Islet of Langerhans (tissue), 1 donor: ENCODE measurements at regions not wholly inside any gene's neighbourhood (a gene's known extent, or its start where the extent isn't known, plus 50 kb on each side); places are given as distances from the start of the nearest gene placed in this dataset.
"Not testable (repeated sequence)": the region's sequence is repeated elsewhere in the genome, so short reads cannot be mapped to it uniquely, and the experiment has no call there.

ENCODE experiments used
- FAIRE-seq: peaks from one replicate; lab custom pipeline; 2011; peaks lifted over from hg19 to GRCh38; lab: Jason Lieb, UNC

DNA sequence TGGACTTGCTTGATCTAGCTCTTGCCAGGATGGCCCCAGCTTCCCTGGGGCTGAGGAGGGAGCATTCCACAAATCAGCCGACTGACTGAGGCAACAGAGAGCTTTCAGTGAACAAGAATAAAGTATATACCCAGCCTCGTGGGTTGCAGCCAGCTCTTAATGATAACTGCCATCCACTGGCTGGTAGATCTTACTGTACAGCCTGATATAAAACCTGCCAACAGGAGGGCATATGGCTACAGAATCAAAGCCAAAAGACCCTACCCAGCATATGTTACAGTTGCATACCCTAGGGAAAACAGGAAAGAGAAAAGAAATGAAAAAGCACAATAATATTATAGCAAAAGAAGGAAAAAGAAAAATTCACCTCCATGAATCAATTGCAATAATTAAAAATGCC lies 775.9 kb upstream of the KIF2B start:
- FAIRE-seq: no peak

- no peak for FAIRE-seq
These were observed 782.7 kb upstream of the KIF2B start for GRCh38 chr17:53039981-53040380.

GRCh38 chr17:53033297-53033696 lies 789.4 kb upstream of the KIF2B start:
- no peak for FAIRE-seq

GRCh38 chr17:53032861-53033271 lies 789.9 kb upstream of the KIF2B start:
- FAIRE-seq: no peak

DNA sequence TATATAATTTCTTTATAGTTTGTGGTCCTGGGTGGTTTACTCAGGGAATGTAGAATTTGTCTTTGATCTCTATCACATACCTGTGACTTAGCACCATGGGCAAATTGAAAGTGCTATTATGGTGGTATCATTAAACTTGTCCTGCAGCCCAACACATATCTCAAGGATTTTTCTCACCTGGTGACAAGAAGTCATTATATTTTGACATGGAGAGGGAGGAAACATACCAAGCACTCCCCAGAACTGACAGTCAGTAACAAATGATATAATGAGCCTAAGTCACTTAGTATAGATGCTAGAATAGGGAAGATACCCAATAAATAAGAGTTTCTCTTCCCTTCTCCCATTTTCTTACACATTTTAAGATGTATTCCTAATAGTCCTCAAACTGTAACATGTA lies 805.5 kb upstream of the KIF2B start:
- FAIRE-seq: no peak

GRCh38 chr17:53016085-53016484 lies 806.6 kb upstream of the KIF2B start:
- no peak for FAIRE-seq

- no peak for FAIRE-seq
These were observed 810.4 kb upstream of the KIF2B start for GRCh38 chr17:53012364-53012763.

GRCh38 chr17:53006006-53006405 lies 816.7 kb upstream of the KIF2B start:
- FAIRE-seq: no peak

- no peak for FAIRE-seq
These were observed 817.8 kb upstream of the KIF2B start for GRCh38 chr17:53004902-53005301.

DNA sequence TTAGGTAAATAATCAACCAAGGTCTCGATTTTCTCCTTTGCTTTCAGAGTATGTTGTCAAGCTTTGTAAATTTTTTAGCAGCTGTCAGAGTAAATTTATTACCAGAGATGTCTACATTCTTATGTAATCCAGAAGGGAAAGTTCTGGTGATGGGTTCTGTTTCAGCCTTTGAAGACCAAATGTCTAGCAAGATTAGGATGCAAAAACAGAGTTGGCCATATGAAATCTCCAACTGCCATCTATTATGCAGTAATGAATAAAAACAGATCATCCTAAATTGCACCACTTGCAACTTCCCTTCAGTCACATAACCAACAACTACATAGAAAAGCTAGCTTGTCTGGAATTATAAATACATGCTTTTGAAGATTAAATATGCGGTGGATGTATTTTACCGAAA lies 826.8 kb upstream of the KIF2B start:
- FAIRE-seq: no peak

- FAIRE-seq: no peak
These were observed 827.6 kb upstream of the KIF2B start for GRCh38 chr17:52995147-52995546.

GRCh38 chr17:52986056-52986662 lies 827.6 kb upstream of the CA10 start:
- FAIRE-seq: no peak

DNA sequence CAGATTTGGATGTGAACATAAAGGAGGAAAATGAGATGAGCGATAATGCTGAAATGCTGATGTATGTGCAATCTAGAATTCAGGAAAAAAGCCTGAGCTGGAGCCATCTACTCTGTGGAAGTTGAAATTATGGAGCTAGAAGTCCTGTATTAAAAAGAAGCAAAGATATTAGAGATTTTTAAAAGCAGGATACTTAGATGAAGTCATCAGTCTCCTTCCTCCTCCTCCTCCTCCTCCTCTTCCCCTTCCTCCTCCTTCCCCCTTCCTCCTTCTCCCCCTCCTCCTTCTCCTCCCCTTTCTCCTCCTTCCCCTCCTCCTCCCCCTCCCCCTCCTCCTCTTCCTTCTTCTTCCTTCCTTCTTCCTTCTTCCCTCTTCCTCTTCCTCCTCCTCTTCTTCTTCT lies 823.8 kb upstream of the CA10 start:
- no peak for FAIRE-seq

GRCh38 chr17:52979921-52980320 lies 821.4 kb upstream of the CA10 start:
- FAIRE-seq: no peak

DNA sequence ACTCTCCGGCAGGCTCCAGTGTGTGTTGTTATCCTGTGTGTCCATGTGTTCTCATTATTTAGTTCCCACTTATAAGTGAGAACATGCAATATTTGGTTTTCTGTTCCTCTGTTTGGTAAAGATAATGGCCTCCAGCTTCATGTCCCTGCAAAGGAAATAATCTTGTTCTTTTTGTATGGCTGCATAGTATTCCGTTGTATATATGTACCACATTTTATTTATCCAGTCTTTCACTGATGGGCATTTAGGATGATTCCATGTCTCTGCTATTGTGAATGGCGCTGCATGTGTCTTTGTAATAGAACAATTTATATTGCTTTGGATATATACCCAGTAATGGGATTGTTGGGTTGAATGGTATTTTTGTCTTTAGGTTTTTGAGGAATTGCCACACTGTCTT lies 807.3 kb upstream of the CA10 start:
- no peak for FAIRE-seq

DNA sequence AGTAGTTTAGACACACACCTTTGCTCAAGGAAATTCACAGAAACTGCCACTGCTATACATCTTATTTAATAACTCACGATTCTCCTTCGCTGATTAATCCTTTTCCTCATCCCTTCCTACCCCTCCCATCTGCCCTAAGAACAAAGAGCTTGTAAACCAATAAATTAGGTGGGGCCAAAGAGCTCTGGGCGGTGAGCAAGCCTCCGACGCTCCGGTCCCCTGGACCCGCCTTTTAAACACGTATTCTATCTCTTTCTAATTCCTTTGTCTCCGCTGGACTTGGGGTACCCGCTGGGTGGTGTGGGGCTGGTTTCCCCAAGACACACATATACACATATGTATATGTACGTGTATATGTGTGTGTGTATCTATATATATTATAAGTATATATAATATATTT lies 803.2 kb upstream of the CA10 start:
- FAIRE-seq: not testable (repeated sequence)

- no peak for FAIRE-seq
These were observed 798.9 kb upstream of the CA10 start for GRCh38 chr17:52957411-52957810.

DNA sequence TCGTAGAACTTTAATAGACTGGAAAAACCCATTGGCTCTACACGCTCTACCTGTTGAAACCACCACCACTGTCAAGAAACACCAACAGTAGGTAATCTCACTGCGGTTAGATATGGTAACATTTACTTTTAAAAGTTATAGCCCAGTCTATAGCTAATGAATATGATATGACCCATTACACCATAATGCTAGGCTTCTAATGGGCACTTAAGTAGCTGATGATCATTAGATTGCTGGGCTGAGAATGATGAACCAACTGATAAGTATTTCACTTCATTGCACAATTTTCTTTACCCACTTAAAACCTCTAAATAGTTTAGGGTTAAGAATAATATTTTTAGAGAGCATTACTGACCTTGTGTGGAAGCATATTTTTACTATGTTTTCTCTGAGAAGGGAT lies 788.9 kb upstream of the CA10 start:
- no peak for FAIRE-seq

DNA sequence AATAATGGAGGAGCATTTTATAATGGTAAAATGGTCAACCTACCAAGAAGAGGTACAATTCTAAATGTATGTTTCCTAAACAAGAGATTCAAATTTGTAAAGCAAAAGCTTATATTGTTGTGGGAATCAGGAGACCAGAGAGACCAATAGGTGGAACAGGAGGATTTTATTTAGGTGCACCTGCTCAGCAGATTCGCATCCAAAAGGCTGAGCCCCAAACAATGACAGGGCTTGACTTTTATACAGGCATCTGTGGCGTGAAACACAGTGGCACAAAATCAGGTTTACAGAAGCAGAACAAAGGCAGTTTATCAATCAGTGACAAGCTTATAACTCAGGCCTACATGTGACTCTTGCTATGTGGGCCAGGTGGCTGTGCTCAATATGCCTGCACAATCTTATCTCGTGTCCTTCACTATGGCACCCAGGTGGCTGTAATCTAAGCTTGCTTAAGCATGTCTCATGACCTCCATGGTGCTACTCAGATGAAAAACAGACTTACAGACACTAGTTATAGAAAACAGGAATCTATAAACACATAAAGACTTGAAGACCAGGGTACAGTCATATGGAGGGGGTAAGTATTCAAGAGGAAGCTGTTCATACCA lies 780.2 kb upstream of the CA10 start:
- FAIRE-seq: no peak

- FAIRE-seq: no peak
These were observed 772.1 kb upstream of the CA10 start for GRCh38 chr17:52930581-52930980.

DNA sequence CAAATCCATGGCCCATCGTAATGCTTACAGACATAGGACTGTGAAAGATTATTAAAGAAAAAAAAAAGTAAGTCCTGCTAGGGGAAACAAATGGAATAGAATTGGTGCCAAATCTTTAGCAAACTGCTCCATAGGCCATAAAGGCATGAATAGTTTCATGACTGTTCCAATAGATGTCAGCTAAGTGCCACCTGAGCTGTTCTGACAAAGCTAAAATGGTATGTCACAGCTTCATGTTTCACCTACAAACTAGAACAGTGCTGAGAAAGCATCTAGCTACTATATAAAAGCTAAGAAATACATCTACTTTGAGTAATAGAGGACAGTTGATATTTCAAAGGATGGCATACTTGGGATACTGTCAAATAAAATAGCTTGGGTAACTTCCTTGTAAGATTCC lies 771.6 kb upstream of the CA10 start:
- no peak for FAIRE-seq

DNA sequence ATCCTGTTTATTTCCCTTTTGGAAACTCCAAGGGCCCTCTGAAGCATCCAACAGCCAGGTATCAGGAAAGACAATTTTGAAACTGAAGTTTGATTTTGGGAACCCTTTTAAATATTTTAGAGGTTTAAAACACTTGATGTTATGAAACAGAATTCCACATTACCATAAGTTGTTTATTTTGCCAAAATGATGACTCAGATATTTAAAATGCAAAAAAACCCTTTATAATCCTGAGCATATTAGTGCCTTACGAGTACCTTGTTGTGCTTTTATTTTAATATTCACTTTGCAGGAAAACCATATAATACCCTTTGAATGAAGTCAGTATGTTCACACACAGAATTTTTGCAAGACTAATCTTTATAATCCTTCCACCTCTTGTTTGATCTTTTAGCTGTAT lies 765.1 kb upstream of the CA10 start:
- no peak for FAIRE-seq

DNA sequence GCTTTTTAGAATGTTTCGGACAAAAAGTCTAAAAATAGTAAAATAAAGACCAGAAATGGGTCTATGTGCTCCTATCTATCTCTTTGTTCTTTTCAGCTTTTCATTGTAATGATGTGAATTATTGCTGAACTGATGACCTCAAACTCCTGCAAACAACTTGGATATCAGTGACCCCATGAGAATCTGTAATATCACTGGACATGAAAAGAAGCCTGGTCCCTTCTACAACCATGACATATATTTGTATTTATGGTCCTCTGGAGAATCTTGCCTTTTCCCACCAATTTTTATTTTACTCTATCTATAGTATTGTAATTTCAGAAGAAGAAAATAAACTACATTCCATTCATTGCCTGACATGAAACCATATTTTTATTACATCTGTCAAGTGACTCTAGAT lies 740.7 kb upstream of the CA10 start:
- no peak for FAIRE-seq

- no peak for FAIRE-seq
These were observed 736.8 kb upstream of the CA10 start for GRCh38 chr17:52895272-52895671.

GRCh38 chr17:52892334-52892733 lies 733.8 kb upstream of the CA10 start:
- no peak for FAIRE-seq
